ENCODE measurements at regions not wholly inside any gene's neighbourhood (a gene's known extent, or its start where the extent isn't known, plus 50 kb on each side); places are given as distances from the start of the nearest gene placed in this dataset.

DNA sequence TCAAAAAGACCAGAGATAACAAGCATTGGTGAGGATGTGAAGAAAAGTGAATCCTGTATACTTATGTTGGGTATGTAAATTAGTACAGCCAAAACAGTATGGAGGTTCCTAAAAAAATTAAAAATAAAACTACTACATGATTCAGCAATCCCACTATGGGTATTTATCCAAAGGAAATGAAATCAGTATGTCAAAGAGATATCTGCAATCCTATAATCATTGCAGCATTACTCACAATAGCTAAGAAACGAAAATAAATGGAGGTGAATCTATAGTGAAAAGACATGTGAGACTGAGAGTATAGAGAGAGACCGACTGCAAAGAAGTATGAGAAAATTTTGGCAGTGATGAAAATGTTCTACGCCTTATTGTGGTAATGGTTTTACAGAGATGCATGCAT lies 139.2 kb upstream of the TMEM168 start:
- TF ChIP-seq, protein P1, sequence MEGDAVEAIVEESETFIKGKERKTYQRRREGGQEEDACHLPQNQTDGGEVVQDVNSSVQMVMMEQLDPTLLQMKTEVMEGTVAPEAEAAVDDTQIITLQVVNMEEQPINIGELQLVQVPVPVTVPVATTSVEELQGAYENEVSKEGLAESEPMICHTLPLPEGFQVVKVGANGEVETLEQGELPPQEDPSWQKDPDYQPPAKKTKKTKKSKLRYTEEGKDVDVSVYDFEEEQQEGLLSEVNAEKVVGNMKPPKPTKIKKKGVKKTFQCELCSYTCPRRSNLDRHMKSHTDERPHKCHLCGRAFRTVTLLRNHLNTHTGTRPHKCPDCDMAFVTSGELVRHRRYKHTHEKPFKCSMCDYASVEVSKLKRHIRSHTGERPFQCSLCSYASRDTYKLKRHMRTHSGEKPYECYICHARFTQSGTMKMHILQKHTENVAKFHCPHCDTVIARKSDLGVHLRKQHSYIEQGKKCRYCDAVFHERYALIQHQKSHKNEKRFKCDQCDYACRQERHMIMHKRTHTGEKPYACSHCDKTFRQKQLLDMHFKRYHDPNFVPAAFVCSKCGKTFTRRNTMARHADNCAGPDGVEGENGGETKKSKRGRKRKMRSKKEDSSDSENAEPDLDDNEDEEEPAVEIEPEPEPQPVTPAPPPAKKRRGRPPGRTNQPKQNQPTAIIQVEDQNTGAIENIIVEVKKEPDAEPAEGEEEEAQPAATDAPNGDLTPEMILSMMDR (IDR thresholded peaks at IDR 0.05; ENCODE audit: insufficient read depth, low read length), result no peak
- TF ChIP-seq, protein P2, sequence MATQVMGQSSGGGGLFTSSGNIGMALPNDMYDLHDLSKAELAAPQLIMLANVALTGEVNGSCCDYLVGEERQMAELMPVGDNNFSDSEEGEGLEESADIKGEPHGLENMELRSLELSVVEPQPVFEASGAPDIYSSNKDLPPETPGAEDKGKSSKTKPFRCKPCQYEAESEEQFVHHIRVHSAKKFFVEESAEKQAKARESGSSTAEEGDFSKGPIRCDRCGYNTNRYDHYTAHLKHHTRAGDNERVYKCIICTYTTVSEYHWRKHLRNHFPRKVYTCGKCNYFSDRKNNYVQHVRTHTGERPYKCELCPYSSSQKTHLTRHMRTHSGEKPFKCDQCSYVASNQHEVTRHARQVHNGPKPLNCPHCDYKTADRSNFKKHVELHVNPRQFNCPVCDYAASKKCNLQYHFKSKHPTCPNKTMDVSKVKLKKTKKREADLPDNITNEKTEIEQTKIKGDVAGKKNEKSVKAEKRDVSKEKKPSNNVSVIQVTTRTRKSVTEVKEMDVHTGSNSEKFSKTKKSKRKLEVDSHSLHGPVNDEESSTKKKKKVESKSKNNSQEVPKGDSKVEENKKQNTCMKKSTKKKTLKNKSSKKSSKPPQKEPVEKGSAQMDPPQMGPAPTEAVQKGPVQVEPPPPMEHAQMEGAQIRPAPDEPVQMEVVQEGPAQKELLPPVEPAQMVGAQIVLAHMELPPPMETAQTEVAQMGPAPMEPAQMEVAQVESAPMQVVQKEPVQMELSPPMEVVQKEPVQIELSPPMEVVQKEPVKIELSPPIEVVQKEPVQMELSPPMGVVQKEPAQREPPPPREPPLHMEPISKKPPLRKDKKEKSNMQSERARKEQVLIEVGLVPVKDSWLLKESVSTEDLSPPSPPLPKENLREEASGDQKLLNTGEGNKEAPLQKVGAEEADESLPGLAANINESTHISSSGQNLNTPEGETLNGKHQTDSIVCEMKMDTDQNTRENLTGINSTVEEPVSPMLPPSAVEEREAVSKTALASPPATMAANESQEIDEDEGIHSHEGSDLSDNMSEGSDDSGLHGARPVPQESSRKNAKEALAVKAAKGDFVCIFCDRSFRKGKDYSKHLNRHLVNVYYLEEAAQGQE (IDR thresholded peaks at IDR 0.05; ENCODE audit: insufficient replicate concordance, low read depth), result no peak
- TF ChIP-seq POLR2AphosphoS5 (IDR thresholded peaks at IDR 0.05; ENCODE audit: low read depth) (no peak), GABPA (IDR thresholded peaks at IDR 0.05; ENCODE audit: low read depth) (no peak), SPI1 (IDR thresholded peaks at IDR 0.05; ENCODE audit: borderline replicate concordance, low read depth) (no peak)
